ENCODE measurements at regions not wholly inside any gene's neighbourhood (a gene's known extent, or its start where the extent isn't known, plus 50 kb on each side); places are given as distances from the start of the nearest gene placed in this dataset.

GRCh38 chr2:71950256-71951082 lies 197.2 kb downstream of the CYP26B1 start:
- DNase-seq, result no peak

GRCh38 chr2:71949537-71949798 lies 198.2 kb downstream of the CYP26B1 start:
- no peak for DNase-seq

GRCh38 chr2:71948781-71949536 lies 198.7 kb downstream of the CYP26B1 start:
- DNase-seq, result no peak

- no peak for DNase-seq
These were observed 199.9 kb downstream of the CYP26B1 start for GRCh38 chr2:71947809-71948208.

- no peak for DNase-seq
These were observed 202.1 kb downstream of the CYP26B1 start for GRCh38 chr2:71945603-71945959.

GRCh38 chr2:71944806-71945602 lies 202.7 kb downstream of the CYP26B1 start:
- no peak for DNase-seq

- no peak for DNase-seq
These were observed 203.5 kb downstream of the CYP26B1 start for GRCh38 chr2:71944183-71944550.

- no peak for DNase-seq
These were observed 204.2 kb downstream of the CYP26B1 start for GRCh38 chr2:71943238-71944182.

- no peak for DNase-seq
These were observed 205.7 kb downstream of the CYP26B1 start for GRCh38 chr2:71941726-71942525.

- no peak for DNase-seq
These were observed 207.0 kb downstream of the CYP26B1 start for GRCh38 chr2:71940695-71941094.

GRCh38 chr2:71939588-71940535 lies 207.8 kb downstream of the CYP26B1 start:
- DNase-seq, result no peak

- no peak for DNase-seq
These were observed 208.7 kb downstream of the CYP26B1 start for GRCh38 chr2:71938659-71939587.

- DNase-seq, result no peak
These were observed 209.6 kb downstream of the CYP26B1 start for GRCh38 chr2:71938108-71938507.

- DNase-seq, result no peak
These were observed 210.3 kb downstream of the CYP26B1 start for GRCh38 chr2:71937396-71937795.

GRCh38 chr2:71936076-71937030 lies 211.3 kb downstream of the CYP26B1 start:
- no peak for DNase-seq

GRCh38 chr2:71935262-71935848 lies 212.3 kb downstream of the CYP26B1 start:
- no peak for DNase-seq

- DNase-seq, result no peak
These were observed 212.9 kb downstream of the CYP26B1 start for GRCh38 chr2:71934595-71935261.

Data from CD4-positive, alpha-beta T cell treated with Interleukin-17A for 1 hour (primary cell).